SH-SY5Y (cell line): ENCODE measurements at regions not wholly inside any gene's neighbourhood (a gene's known extent, or its start where the extent isn't known, plus 50 kb on each side); places are given as distances from the start of the nearest gene placed in this dataset.

Experiments
- GATA2 ChIP-seq: IDR thresholded peaks from 2 replicates; pipeline ENCODE4 v1.6.1; 2011; ENCODE audit warnings: mild to moderate bottlenecking, low read depth, low read length
- GATA3 ChIP-seq: IDR thresholded peaks from 2 replicates; pipeline ENCODE4 v1.6.1; 2011; ENCODE audit warnings: low read depth, mild to moderate bottlenecking, low read length, moderate library complexity

DNA sequence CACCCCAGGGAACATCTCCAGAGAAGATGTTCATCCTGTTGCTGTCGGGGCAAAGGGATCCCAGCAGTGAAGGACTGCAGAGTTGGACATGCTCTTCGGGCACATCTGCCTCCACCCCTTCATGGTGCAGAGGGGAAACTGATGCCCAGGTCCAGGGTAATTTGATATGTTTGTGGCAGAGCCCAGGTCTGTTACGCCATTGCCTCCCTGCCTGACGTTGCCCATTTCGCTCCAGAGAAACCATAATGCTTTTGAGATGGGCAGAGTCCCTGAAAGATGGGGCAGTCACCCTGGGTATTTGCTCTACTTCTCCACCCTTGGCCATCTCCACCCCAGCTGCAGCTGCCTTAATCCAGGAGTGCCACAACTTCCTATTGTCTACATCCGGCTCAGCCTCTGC, 290.4 kb upstream of the POU3F1 start:
- no peak for TF ChIP-seq GATA2
- no peak for TF ChIP-seq GATA3
